OCI-LY3 (cell line): ENCODE measurements at regions not wholly inside any gene's neighbourhood (a gene's known extent, or its start where the extent isn't known, plus 50 kb on each side); places are given as distances from the start of the nearest gene placed in this dataset.

Source experiments
- EZH2phosphoT487 ChIP-seq: fragments of 200-600 bp; shearing (Covaris generic); IDR thresholded peaks from 2 replicates; pipeline ENCODE4 v1.6.1; 2018; ENCODE audit warnings: antibody characterized with exemption, mixed run types, low read depth
- TF ChIP-seq, protein P1 (sequence below): fragments of 200-600, 300-600 bp; sonication (generic); IDR thresholded peaks from 2 replicates; pipeline ENCODE4 v1.5.1; 2014; ENCODE audit warnings: antibody characterized with exemption, low read length, low read depth

DNA sequence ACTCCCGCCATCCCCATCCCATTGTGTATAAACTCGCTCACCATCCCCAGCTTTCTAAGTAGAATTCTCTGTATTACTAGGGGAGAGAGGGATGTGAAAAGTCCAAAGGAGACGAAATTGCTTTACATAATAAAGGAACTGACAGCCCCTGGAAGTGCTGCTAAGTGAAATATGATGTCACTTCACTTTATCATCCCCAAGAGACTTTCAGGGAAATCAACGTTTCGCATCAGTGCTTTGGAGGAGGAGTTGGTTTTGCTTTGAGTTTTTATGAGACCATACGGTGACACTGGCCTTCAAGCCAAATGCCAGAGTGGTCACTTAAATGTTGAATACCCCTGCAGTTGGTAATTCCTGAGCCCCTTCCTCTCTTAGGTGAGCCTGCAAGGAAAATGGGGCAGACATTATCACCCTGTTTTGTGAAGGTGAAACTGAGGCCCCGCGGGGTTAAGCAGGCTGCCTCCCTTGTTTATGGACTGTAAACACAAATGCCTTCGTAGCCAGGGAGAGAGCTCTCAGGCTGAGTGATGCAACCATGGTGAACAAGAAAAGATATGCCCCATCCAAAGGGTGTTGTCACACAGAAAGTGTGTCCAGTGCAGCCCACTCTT is 58.4 kb upstream of the KAZN start:
- no peak for TF ChIP-seq EZH2phosphoT487
- TF ChIP-seq, protein P1, sequence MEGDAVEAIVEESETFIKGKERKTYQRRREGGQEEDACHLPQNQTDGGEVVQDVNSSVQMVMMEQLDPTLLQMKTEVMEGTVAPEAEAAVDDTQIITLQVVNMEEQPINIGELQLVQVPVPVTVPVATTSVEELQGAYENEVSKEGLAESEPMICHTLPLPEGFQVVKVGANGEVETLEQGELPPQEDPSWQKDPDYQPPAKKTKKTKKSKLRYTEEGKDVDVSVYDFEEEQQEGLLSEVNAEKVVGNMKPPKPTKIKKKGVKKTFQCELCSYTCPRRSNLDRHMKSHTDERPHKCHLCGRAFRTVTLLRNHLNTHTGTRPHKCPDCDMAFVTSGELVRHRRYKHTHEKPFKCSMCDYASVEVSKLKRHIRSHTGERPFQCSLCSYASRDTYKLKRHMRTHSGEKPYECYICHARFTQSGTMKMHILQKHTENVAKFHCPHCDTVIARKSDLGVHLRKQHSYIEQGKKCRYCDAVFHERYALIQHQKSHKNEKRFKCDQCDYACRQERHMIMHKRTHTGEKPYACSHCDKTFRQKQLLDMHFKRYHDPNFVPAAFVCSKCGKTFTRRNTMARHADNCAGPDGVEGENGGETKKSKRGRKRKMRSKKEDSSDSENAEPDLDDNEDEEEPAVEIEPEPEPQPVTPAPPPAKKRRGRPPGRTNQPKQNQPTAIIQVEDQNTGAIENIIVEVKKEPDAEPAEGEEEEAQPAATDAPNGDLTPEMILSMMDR, result no peak
